Skeletal muscle satellite cell (primary cell): ENCODE measurements at regions not wholly inside any gene's neighbourhood (a gene's known extent, or its start where the extent isn't known, plus 50 kb on each side); places are given as distances from the start of the nearest gene placed in this dataset.

Source experiments
- H3K27me3 ChIP-seq: 2 replicates; pipeline ENCODE4 v1.7.0; 2013; ENCODE audit warnings: low read length; ENCODE audit not compliant: control insufficient read depth, insufficient read depth
- H3K36me3 ChIP-seq: 2 replicates; pipeline ENCODE4 v1.7.0; 2013; ENCODE audit warnings: mild to moderate bottlenecking, control low read depth, low read length; ENCODE audit not compliant: insufficient read depth
- H3K4me1 ChIP-seq: 2 replicates; pipeline ENCODE4 v1.7.0; 2013; ENCODE audit warnings: low read length; ENCODE audit not compliant: control insufficient read depth, insufficient read depth
- H3K4me2 ChIP-seq: 2 replicates; pipeline ENCODE4 v1.7.0; 2013; ENCODE audit warnings: mild to moderate bottlenecking, low read length
- H3K4me3 ChIP-seq: 2 replicates; pipeline ENCODE4 v1.7.0; 2013; ENCODE audit warnings: low read length
- H3K9ac ChIP-seq: 2 replicates; pipeline ENCODE4 v1.7.0; 2013; ENCODE audit warnings: mild to moderate bottlenecking, low read depth, low read length, moderate library complexity
- H3K9me3 ChIP-seq: replicated peaks from 2 replicates; pipeline ENCODE4 v1.7.0; 2013; ENCODE audit warnings: mild to moderate bottlenecking, control low read depth, low read length

- no peaks in the 10 kb centered on the region for H3K36me3 ChIP-seq
- no peak overlapping the region for H3K4me3 ChIP-seq
- peaks cover 38% of the 10 kb centered on the region for H3K27me3 ChIP-seq
- no peak overlapping the region for H3K9ac ChIP-seq
- no peaks in the 10 kb centered on the region for H3K9me3 ChIP-seq
- no peaks in the 10 kb centered on the region for H3K4me1 ChIP-seq
- no peak overlapping the region for H3K4me2 ChIP-seq
These were observed 192.8 kb upstream of the WSCD1 start for GRCh38 chr17:5877366-5877765.

GRCh38 chr17:5877948-5878347 lies 192.2 kb upstream of the WSCD1 start:
- H3K36me3 ChIP-seq = no peaks in the 10 kb centered on the region
- H3K9ac ChIP-seq = no peak overlapping the region
- H3K4me2 ChIP-seq = no peak overlapping the region
- no peaks in the 10 kb centered on the region for H3K4me1 ChIP-seq
- H3K4me3 ChIP-seq = no peak overlapping the region
- H3K9me3 ChIP-seq = no peaks in the 10 kb centered on the region
- peaks cover 39% of the 10 kb centered on the region for H3K27me3 ChIP-seq

- H3K4me1 ChIP-seq = no peaks in the 10 kb centered on the region
These were observed 188.3 kb upstream of the WSCD1 start for GRCh38 chr17:5881849-5882248.

GRCh38 chr17:5883775-5884665 lies 186.2 kb upstream of the WSCD1 start:
- Histone ChIP-seq H3K9ac (no peak overlapping the region), H3K4me2 (no peak overlapping the region), H3K9me3 (no peaks in the 10 kb centered on the region), H3K27me3 (peaks cover 16% of the 10 kb centered on the region), H3K4me3 (no peak overlapping the region), H3K4me1 (no peaks in the 10 kb centered on the region), H3K36me3 (no peaks in the 10 kb centered on the region)

More at GRCh38 chr17:5881849-5882248, 188.3 kb upstream of the WSCD1 start:
- Histone ChIP-seq H3K36me3 (no peaks in the 10 kb centered on the region), H3K9me3 (no peaks in the 10 kb centered on the region), H3K4me2 (no peak overlapping the region), H3K4me3 (no peak overlapping the region), H3K27me3 (peaks cover 26% of the 10 kb centered on the region), H3K9ac (no peak overlapping the region)

- H3K4me1 ChIP-seq = no peaks in the 10 kb centered on the region
- H3K4me2 ChIP-seq = no peak overlapping the region
- no peak overlapping the region for H3K9ac ChIP-seq
- no peaks in the 10 kb centered on the region for H3K36me3 ChIP-seq
- H3K9me3 ChIP-seq = no peaks in the 10 kb centered on the region
- peaks cover 18% of the 10 kb centered on the region for H3K27me3 ChIP-seq
- H3K4me3 ChIP-seq = no peak overlapping the region
These were observed 184.8 kb upstream of the WSCD1 start for GRCh38 chr17:5885336-5885735.

- no peak overlapping the region for H3K4me2 ChIP-seq
- no peaks in the 10 kb centered on the region for H3K4me1 ChIP-seq
- peaks cover 39% of the 10 kb centered on the region for H3K27me3 ChIP-seq
- H3K36me3 ChIP-seq = no peaks in the 10 kb centered on the region
- no peak overlapping the region for H3K4me3 ChIP-seq
- H3K9ac ChIP-seq = no peak overlapping the region
- H3K9me3 ChIP-seq = no peaks in the 10 kb centered on the region
These were observed 181.4 kb upstream of the WSCD1 start for GRCh38 chr17:5888811-5889210.

GRCh38 chr17:5892921-5893675 lies 177.1 kb upstream of the WSCD1 start:
- no peak overlapping the region for H3K4me2 ChIP-seq
- no peaks in the 10 kb centered on the region for H3K36me3 ChIP-seq
- H3K27me3 ChIP-seq = peaks cover 45% of the 10 kb centered on the region
- no peaks in the 10 kb centered on the region for H3K4me1 ChIP-seq
- H3K9ac ChIP-seq = no peak overlapping the region
- H3K4me3 ChIP-seq = no peak overlapping the region
- no peaks in the 10 kb centered on the region for H3K9me3 ChIP-seq

GRCh38 chr17:5893741-5894140 lies 176.4 kb upstream of the WSCD1 start:
- H3K4me1 ChIP-seq = no peaks in the 10 kb centered on the region
- H3K9me3 ChIP-seq = no peaks in the 10 kb centered on the region
- H3K9ac ChIP-seq = no peak overlapping the region
- H3K36me3 ChIP-seq = no peaks in the 10 kb centered on the region
- H3K27me3 ChIP-seq = peaks cover 41% of the 10 kb centered on the region
- no peak overlapping the region for H3K4me3 ChIP-seq
- H3K4me2 ChIP-seq = no peak overlapping the region

- H3K9ac ChIP-seq = no peak overlapping the region
- peaks cover 36% of the 10 kb centered on the region for H3K27me3 ChIP-seq
- H3K36me3 ChIP-seq = no peaks in the 10 kb centered on the region
- no peak overlapping the region for H3K4me3 ChIP-seq
- no peak overlapping the region for H3K4me2 ChIP-seq
- H3K9me3 ChIP-seq = no peaks in the 10 kb centered on the region
- no peaks in the 10 kb centered on the region for H3K4me1 ChIP-seq
These were observed 174.9 kb upstream of the WSCD1 start for GRCh38 chr17:5895276-5895675.

- no peak overlapping the region for H3K4me2 ChIP-seq
These were observed 174.0 kb upstream of the WSCD1 start for GRCh38 chr17:5896215-5896614.

GRCh38 chr17:5897275-5897911 lies 172.8 kb upstream of the WSCD1 start:
- Histone ChIP-seq H3K4me3 (no peak overlapping the region), H3K9ac (no peak overlapping the region), H3K4me1 (no peaks in the 10 kb centered on the region), H3K4me2 (no peak overlapping the region), H3K36me3 (no peaks in the 10 kb centered on the region), H3K9me3 (no peaks in the 10 kb centered on the region), H3K27me3 (peaks cover 19% of the 10 kb centered on the region)

More at GRCh38 chr17:5896215-5896614, 174.0 kb upstream of the WSCD1 start:
- no peak overlapping the region for H3K9ac ChIP-seq
- no peaks in the 10 kb centered on the region for H3K36me3 ChIP-seq
- no peaks in the 10 kb centered on the region for H3K9me3 ChIP-seq
- peaks cover 26% of the 10 kb centered on the region for H3K27me3 ChIP-seq
- H3K4me1 ChIP-seq = no peaks in the 10 kb centered on the region
- no peak overlapping the region for H3K4me3 ChIP-seq
